ENCODE measurements at regions not wholly inside any gene's neighbourhood (a gene's known extent, or its start where the extent isn't known, plus 50 kb on each side); places are given as distances from the start of the nearest gene placed in this dataset.

DNA sequence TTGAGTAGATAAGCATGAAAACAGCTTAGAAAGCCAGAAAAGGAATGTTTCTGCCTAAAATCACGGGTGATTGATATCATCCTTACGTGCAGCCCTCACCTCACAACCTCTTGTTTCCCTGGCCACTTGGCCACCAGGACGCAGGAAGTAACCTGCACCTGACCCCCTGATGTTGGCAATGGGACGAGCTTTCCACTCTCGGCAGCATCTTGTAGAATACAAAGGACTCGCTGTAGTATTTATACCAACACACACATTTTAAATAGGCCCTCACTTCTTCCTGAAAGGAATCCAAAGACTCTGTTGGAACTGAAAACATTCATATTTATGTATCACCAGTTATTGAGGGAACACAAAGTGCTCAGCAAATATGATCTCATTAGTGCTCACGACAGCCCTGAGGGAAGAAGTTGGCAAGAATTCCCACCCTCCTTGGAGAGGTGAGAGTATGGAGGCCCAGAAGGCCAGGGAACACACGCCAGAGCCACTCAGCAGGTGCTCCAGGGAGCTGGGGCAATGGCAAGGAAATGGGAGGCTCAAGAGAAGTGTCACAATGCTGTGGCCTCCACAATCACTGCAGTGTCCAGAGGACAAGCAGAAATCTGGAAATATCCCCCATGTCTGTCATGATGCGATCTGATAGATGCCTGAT is 103.3 kb upstream of the KIT start:
- Mint-ChIP-seq H3K27me3 (peaks cover 16% of the 10 kb centered on the region), H3K4me1 (no peaks in the 10 kb centered on the region), H3K4me3 (no peak overlapping the region), H3K9me3 (no peaks in the 10 kb centered on the region), H3K27ac (no peak overlapping the region), H3K36me3 (ENCODE audit: low read depth) (no peaks in the 10 kb centered on the region)
- no peak for ATAC-seq (replicated peaks)

DNA sequence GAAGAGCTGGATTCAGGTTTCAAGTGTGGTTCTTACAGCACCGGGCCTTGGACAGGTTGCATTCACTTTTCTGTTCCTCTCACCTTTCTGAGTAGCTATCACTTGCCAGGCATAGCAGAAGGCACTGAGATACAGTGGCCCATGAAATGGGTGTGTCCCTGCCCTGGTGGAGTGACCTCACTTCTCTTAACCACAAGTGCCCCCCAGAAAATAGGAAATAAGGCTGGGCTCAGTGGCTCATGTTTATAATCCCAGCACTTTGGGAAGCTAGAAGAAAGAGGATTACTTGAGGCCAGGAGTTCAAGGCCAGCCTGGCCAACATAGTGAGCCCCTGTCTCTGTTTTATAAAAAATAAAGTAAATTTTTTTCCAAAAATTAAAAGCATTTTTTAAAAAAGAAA is 101.7 kb upstream of the KIT start:
- Mint-ChIP-seq H3K36me3 (ENCODE audit: low read depth) (no peaks in the 10 kb centered on the region), H3K9me3 (no peaks in the 10 kb centered on the region), H3K27ac (no peak overlapping the region), H3K27me3 (peaks cover 9% of the 10 kb centered on the region), H3K4me3 (no peak overlapping the region), H3K4me1 (no peaks in the 10 kb centered on the region)
- no peak for ATAC-seq (replicated peaks)

- Mint-ChIP-seq H3K4me3 (no peak overlapping the region), H3K27ac (no peak overlapping the region), H3K9me3 (no peaks in the 10 kb centered on the region), H3K27me3 (peaks cover 9% of the 10 kb centered on the region), H3K36me3 (ENCODE audit: low read depth) (no peaks in the 10 kb centered on the region), H3K4me1 (no peaks in the 10 kb centered on the region)
- no peak for ATAC-seq (replicated peaks)
Measured at GRCh38 chr4:54556587-54556986, 101.2 kb upstream of the KIT start.

DNA sequence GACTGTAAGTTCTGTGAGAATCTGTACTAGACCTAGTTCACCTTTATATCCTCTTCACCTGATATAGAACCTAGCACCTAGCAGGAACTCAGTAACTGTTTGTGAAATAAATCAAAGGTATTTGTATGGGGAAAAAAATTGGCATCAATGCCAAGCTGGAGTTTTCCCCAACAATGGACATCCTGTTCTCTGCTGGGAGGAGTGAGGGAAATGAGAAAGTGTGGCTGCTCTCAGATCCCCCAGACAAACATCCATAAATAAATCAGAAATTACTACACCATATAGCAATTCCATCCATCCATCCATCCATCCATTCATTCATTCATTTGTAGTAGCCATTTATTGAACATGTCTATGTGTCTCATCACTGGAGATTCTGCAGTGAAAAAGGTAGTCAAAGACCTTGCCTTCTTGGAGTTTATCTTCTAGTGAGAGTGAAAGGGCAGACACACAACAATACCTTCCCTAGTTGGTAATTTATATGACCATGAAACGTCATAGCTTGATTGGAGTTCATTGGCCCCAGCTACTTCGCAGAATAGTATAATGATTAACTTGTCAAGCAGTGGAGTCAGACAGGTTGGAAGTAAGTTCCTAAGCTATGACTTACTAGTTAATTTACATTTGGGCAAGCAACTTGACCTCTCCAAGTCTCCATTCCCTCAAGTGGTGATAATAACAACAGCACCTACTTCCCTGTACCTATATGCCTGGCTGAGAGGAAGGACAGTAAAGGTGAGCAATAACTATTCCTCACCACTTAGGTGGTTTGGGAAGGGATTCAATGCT is 98.7 kb upstream of the KIT start:
- Mint-ChIP-seq H3K27ac (no peak overlapping the region), H3K27me3 (no peaks in the 10 kb centered on the region), H3K4me3 (no peak overlapping the region), H3K9me3 (no peaks in the 10 kb centered on the region), H3K4me1 (no peaks in the 10 kb centered on the region), H3K36me3 (ENCODE audit: low read depth) (no peaks in the 10 kb centered on the region)
- ATAC-seq (replicated peaks) = no peak

DNA sequence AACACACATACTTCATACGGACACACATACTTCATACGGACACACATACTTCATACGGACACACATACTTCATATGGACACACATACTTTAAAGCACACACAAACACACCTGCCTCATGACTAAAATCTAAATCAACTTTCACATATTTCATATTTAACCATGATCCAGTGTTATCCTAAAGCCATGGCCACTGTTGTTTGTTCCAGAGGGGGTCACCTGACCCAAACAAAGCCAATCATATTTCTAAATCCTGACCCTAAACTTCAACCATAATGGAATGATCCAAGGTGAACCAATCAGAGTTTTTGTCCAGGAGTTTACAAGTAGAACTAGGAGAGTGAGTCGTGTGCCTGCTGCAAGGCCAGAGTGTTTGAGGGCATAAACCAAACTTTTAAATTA is 97.2 kb upstream of the KIT start:
- H3K4me1 Mint-ChIP-seq = no peaks in the 10 kb centered on the region
- H3K4me3 Mint-ChIP-seq = no peak overlapping the region
- no peaks in the 10 kb centered on the region for H3K36me3 Mint-ChIP-seq (ENCODE audit: low read depth)
- no peak for ATAC-seq (replicated peaks)
- H3K9me3 Mint-ChIP-seq = no peaks in the 10 kb centered on the region
- H3K27ac Mint-ChIP-seq = no peak overlapping the region
- no peaks in the 10 kb centered on the region for H3K27me3 Mint-ChIP-seq

- Mint-ChIP-seq H3K27me3 (no peaks in the 10 kb centered on the region), H3K9me3 (no peaks in the 10 kb centered on the region), H3K36me3 (ENCODE audit: low read depth) (no peaks in the 10 kb centered on the region), H3K4me3 (no peak overlapping the region), H3K27ac (no peak overlapping the region), H3K4me1 (peaks cover 4% of the 10 kb centered on the region)
- ATAC-seq (replicated peaks) = no peak
Measured at GRCh38 chr4:54561940-54562339, 95.8 kb upstream of the KIT start.

- no peaks in the 10 kb centered on the region for H3K36me3 Mint-ChIP-seq (ENCODE audit: low read depth)
- peak overlapping the region; percentile 36 for H3K4me3 Mint-ChIP-seq
- ATAC-seq (replicated peaks) = no peak
- no peaks in the 10 kb centered on the region for H3K27me3 Mint-ChIP-seq
- no peaks in the 10 kb centered on the region for H3K9me3 Mint-ChIP-seq
- peaks cover 5% of the 10 kb centered on the region for H3K4me1 Mint-ChIP-seq
- peak overlapping the region; percentile 21 for H3K27ac Mint-ChIP-seq
Measured at GRCh38 chr4:54566608-54567007, 91.1 kb upstream of the KIT start.

- no peak for ATAC-seq (replicated peaks)
- Mint-ChIP-seq H3K27me3 (no peaks in the 10 kb centered on the region), H3K9me3 (no peaks in the 10 kb centered on the region), H3K27ac (no peak overlapping the region), H3K36me3 (ENCODE audit: low read depth) (no peaks in the 10 kb centered on the region), H3K4me1 (peaks cover 5% of the 10 kb centered on the region), H3K4me3 (no peak overlapping the region)
Measured at GRCh38 chr4:54567327-54567726, 90.4 kb upstream of the KIT start.

GRCh38 chr4:54568184-54568583 is 89.6 kb upstream of the KIT start:
- no peaks in the 10 kb centered on the region for H3K9me3 Mint-ChIP-seq
- H3K27ac Mint-ChIP-seq = no peak overlapping the region
- H3K4me1 Mint-ChIP-seq = peaks cover 5% of the 10 kb centered on the region
- no peak for ATAC-seq (replicated peaks)
- H3K4me3 Mint-ChIP-seq = no peak overlapping the region
- H3K36me3 Mint-ChIP-seq (ENCODE audit: low read depth) = no peaks in the 10 kb centered on the region
- H3K27me3 Mint-ChIP-seq = no peaks in the 10 kb centered on the region

DNA sequence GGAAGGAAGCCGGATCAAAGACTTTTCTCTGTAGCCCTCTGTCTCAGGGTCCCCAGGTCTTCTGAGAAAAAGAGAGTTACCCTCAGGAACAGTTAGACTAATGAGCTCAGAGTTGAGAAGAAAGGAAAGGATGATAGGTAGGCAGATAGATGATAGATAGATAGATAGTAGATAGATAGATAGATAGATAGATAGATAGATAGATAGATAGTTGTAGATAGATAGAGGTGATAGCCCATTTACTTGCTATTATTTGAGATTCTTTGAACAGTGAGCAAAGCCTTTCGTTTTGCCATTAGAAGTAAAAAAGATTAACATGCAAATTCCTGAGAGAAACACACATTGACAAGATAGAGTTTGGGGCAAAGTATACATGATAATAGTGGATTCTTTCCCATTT is 86.9 kb upstream of the KIT start:
- no peaks in the 10 kb centered on the region for H3K9me3 Mint-ChIP-seq
- peaks cover 5% of the 10 kb centered on the region for H3K4me1 Mint-ChIP-seq
- H3K4me3 Mint-ChIP-seq = no peak overlapping the region
- H3K36me3 Mint-ChIP-seq (ENCODE audit: low read depth) = no peaks in the 10 kb centered on the region
- ATAC-seq (replicated peaks) = no peak
- H3K27ac Mint-ChIP-seq = no peak overlapping the region
- H3K27me3 Mint-ChIP-seq = peaks cover 3% of the 10 kb centered on the region

GRCh38 chr4:54571293-54572151 is 86.2 kb upstream of the KIT start:
- no peaks in the 10 kb centered on the region for H3K9me3 Mint-ChIP-seq
- no peak overlapping the region for H3K27ac Mint-ChIP-seq
- ATAC-seq (replicated peaks) = no peak
- H3K27me3 Mint-ChIP-seq = peaks cover 3% of the 10 kb centered on the region
- H3K36me3 Mint-ChIP-seq (ENCODE audit: low read depth) = no peaks in the 10 kb centered on the region
- no peak overlapping the region for H3K4me3 Mint-ChIP-seq
- peaks cover 5% of the 10 kb centered on the region for H3K4me1 Mint-ChIP-seq

DNA sequence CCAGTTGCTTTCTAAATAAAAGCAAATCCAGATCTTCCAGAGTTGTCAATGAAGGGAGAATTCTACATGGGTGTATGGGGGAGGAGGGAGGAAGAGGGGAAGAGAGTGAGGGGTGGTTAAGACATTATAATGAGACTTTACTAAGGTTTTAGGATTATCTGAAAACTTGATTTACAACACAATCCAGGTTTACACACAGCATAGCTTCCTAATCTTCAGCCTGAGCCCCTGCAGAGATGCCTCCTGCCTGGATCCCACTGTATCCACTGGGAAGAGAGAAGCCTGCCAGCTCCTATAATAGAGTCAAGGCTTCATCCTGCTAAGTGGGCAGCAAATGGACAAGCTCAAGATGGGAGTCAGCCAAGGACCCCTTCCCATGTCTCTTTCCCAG is 85.6 kb upstream of the KIT start:
- Mint-ChIP-seq H3K27ac (no peak overlapping the region), H3K27me3 (peaks cover 3% of the 10 kb centered on the region), H3K4me1 (no peaks in the 10 kb centered on the region), H3K9me3 (no peaks in the 10 kb centered on the region), H3K36me3 (ENCODE audit: low read depth) (no peaks in the 10 kb centered on the region), H3K4me3 (no peak overlapping the region)
- no peak for ATAC-seq (replicated peaks)

DNA sequence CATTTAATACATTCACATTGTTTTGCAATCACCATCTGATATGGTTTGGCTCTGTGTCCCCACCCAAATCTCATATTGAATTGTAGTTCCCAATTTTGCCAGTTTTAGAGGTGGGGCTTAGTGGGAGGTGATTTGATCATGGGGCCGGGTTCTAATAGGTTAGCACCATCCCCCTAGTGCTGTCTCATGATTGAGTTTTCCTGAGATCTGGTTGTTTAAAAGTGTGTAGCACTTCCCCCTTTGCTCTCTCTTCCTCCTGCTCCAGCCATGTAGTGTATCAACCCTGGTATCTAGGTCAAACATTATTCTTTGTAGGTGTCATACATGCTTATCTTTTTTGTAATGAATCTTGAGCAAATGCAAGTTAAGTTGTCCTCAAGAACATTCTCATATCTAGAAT is 83.3 kb upstream of the KIT start:
- Mint-ChIP-seq H3K27me3 (peaks cover 6% of the 10 kb centered on the region), H3K27ac (no peak overlapping the region), H3K4me1 (no peaks in the 10 kb centered on the region), H3K9me3 (peaks cover under 1% of the 10 kb centered on the region), H3K36me3 (ENCODE audit: low read depth) (no peaks in the 10 kb centered on the region), H3K4me3 (no peak overlapping the region)
- no peak for ATAC-seq (replicated peaks)

- no peak for ATAC-seq (replicated peaks)
- Mint-ChIP-seq H3K4me1 (no peaks in the 10 kb centered on the region), H3K36me3 (ENCODE audit: low read depth) (no peaks in the 10 kb centered on the region), H3K27ac (no peak overlapping the region), H3K9me3 (peaks cover 4% of the 10 kb centered on the region), H3K27me3 (peaks cover 13% of the 10 kb centered on the region), H3K4me3 (no peak overlapping the region)
Measured at GRCh38 chr4:54575919-54576318, 81.8 kb upstream of the KIT start.

DNA sequence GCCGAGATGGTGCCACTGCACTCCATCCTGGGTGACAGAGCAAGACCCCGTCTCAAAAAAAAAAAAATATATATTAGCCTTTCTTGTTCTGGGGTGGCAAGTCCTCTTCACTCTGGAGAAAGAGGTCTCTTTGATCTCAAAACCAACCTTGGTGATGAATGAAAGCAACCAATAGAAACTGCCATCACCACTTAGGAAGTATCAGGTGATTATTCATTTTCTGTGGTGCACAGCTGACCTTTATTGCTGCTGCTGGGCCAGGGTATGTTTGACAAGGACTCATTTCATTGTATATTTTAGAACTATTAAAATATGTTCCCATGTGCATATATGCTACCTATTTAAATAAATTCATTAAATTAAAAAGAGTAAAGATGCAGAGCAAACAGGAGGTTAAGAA is 76.0 kb upstream of the KIT start:
- ATAC-seq (replicated peaks) = no peak
- Mint-ChIP-seq H3K36me3 (ENCODE audit: low read depth) (no peaks in the 10 kb centered on the region), H3K27ac (no peak overlapping the region), H3K9me3 (peaks cover 4% of the 10 kb centered on the region), H3K4me1 (no peaks in the 10 kb centered on the region), H3K4me3 (no peak overlapping the region), H3K27me3 (peaks cover 18% of the 10 kb centered on the region)

Measured in activated T-helper 17 cell treated with anti-CD3 and anti-CD28 coated beads, Interleukin-2, amount 50 U/mL, for 72 hours (primary cell).